Peyer's patch (tissue), 4 donors: ENCODE measurements at regions not wholly inside any gene's neighbourhood (a gene's known extent, or its start where the extent isn't known, plus 50 kb on each side); places are given as distances from the start of the nearest gene placed in this dataset.

Source experiments
- POLR2A ChIP-seq, 2 donors: fragments of 450-650 bp; IDR thresholded peaks; one replicate each; pipeline ENCODE4 v1.5.1; 2017; ENCODE audit warnings: antibody characterized with exemption in 2 of 2, mild to moderate bottlenecking in 2 of 2, moderate library complexity in 2 of 2
- TF ChIP-seq, protein P1 (sequence below), 6 experiments: fragments of 450-650 bp in 4 of 6; fragments of 200-600 bp in 2 of 6; sonication (generic) in 1 of 6; IDR thresholded peaks; one replicate each; pipeline ENCODE4 v1.5.1; 2017 to 2019; ENCODE audit warnings: antibody characterized with exemption in 6 of 6, mild to moderate bottlenecking in 3 of 6, moderate library complexity in 1 of 6

DNA sequence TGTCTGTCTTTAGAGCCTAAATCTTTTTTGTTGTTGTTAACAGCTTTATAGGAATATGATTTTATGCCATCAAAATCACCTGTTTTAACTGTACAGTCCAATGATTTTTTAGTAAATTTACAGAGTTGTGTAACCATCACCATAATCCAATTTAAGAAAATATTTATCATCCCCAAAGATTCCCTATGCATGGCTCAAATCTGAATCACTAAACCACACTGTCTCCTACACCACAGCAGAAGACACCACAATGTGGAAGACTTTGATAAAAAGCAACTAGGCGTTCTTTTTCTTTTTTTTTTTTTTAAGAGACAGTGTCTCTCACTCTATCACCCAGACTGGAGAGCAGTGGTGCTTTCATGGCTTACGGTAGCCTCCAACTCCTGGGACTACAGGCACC, 99.6 kb downstream of the TXNL1 start:
- TF ChIP-seq POLR2A (IDR thresholded peaks at IDR 0.05) = no peak
- TF ChIP-seq, protein P1, sequence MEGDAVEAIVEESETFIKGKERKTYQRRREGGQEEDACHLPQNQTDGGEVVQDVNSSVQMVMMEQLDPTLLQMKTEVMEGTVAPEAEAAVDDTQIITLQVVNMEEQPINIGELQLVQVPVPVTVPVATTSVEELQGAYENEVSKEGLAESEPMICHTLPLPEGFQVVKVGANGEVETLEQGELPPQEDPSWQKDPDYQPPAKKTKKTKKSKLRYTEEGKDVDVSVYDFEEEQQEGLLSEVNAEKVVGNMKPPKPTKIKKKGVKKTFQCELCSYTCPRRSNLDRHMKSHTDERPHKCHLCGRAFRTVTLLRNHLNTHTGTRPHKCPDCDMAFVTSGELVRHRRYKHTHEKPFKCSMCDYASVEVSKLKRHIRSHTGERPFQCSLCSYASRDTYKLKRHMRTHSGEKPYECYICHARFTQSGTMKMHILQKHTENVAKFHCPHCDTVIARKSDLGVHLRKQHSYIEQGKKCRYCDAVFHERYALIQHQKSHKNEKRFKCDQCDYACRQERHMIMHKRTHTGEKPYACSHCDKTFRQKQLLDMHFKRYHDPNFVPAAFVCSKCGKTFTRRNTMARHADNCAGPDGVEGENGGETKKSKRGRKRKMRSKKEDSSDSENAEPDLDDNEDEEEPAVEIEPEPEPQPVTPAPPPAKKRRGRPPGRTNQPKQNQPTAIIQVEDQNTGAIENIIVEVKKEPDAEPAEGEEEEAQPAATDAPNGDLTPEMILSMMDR (IDR thresholded peaks at IDR 0.05) = no peak
